HEK293T (cell line): ENCODE measurements at regions not wholly inside any gene's neighbourhood (a gene's known extent, or its start where the extent isn't known, plus 50 kb on each side); places are given as distances from the start of the nearest gene placed in this dataset.

ENCODE experiments used
- ARNT ChIP-seq: fragments of 450-650 bp; IDR thresholded peaks from 2 replicates; pipeline ENCODE4 v1.6.1; 2017; ENCODE audit warnings: mild to moderate bottlenecking
- BHLHE40 ChIP-seq: fragments of 450-650 bp; IDR thresholded peaks from 2 replicates; pipeline ENCODE4 v1.6.1; 2016; ENCODE audit warnings: mild to moderate bottlenecking, moderate library complexity, borderline replicate concordance
- FOXA1 ChIP-seq: fragments of 450-650 bp; IDR thresholded peaks from 2 replicates; pipeline ENCODE4 v1.6.1; 2016; ENCODE audit warnings: mild to moderate bottlenecking
- FOXK2 ChIP-seq: fragments of 450-650 bp; IDR thresholded peaks from 2 replicates; pipeline ENCODE4 v1.6.1; 2016; ENCODE audit warnings: mild to moderate bottlenecking
- HDGF ChIP-seq: fragments of 450-650 bp; IDR thresholded peaks from 2 replicates; pipeline ENCODE4 v1.6.1; 2017; ENCODE audit warnings: antibody characterized with exemption, borderline replicate concordance
- SP1 ChIP-seq: fragments of 450-650 bp; IDR thresholded peaks from 2 replicates; pipeline ENCODE4 v1.6.1; 2017

GRCh38 chr14:58887931-58888330, 250.2 kb downstream of the DACT1 start:
- TF ChIP-seq SP1 = no peak
- no peak for TF ChIP-seq FOXK2
- TF ChIP-seq FOXA1 = no peak
- no peak for TF ChIP-seq BHLHE40
- TF ChIP-seq HDGF = no peak
- TF ChIP-seq ARNT = no peak
